ENCODE measurements at regions not wholly inside any gene's neighbourhood (a gene's known extent, or its start where the extent isn't known, plus 50 kb on each side); places are given as distances from the start of the nearest gene placed in this dataset.

- TF ChIP-seq CTCF (IDR thresholded peaks at IDR 0.05) (no peak), POLR2A (IDR thresholded peaks at IDR 0.05) (no peak), POLR2AphosphoS5 (IDR thresholded peaks at IDR 0.05) (no peak)
Measured at GRCh38 chr9:20022410-20022809, 233.6 kb upstream of the SLC24A2 start.

Data from suprapubic skin (tissue), 4 donors.